HG03095 (cell line): ENCODE measurements at regions not wholly inside any gene's neighbourhood (a gene's known extent, or its start where the extent isn't known, plus 50 kb on each side); places are given as distances from the start of the nearest gene placed in this dataset.
"Not testable (repeated sequence)": the region's sequence is repeated elsewhere in the genome, so short reads cannot be mapped to it uniquely, and the experiment has no call there.

ENCODE experiments used
- ATAC-seq: cut with Tn5 transposase; IDR thresholded peaks from one replicate; pipeline ENCODE4 v1.9.1; 2021; ENCODE audit warnings: moderate library complexity; ENCODE audit not compliant: unreplicated experiment

- no peak for ATAC-seq
Observed at GRCh38 chr6:4341078-4341797, 205.9 kb upstream of the ECI2 start.

GRCh38 chr6:4340544-4340943 is 205.2 kb upstream of the ECI2 start:
- no peak for ATAC-seq

- ATAC-seq = no peak
Observed at GRCh38 chr6:4338884-4339283, 203.5 kb upstream of the ECI2 start.

GRCh38 chr6:4336778-4337442 is 201.5 kb upstream of the ECI2 start:
- ATAC-seq = no peak

- no peak for ATAC-seq
Observed at GRCh38 chr6:4336084-4336483, 200.7 kb upstream of the ECI2 start.

GRCh38 chr6:4334158-4334740 is 198.9 kb upstream of the ECI2 start:
- not testable (repeated sequence) for ATAC-seq

- no peak for ATAC-seq
Observed at GRCh38 chr6:4327841-4328240, 192.5 kb upstream of the ECI2 start.

GRCh38 chr6:4324746-4325145 is 189.4 kb upstream of the ECI2 start:
- no peak for ATAC-seq

GRCh38 chr6:4323322-4323721 is 187.9 kb upstream of the ECI2 start:
- ATAC-seq = no peak

GRCh38 chr6:4322846-4323309 is 187.5 kb upstream of the ECI2 start:
- no peak for ATAC-seq

GRCh38 chr6:4322134-4322845 is 186.9 kb upstream of the ECI2 start:
- no peak for ATAC-seq

- no peak for ATAC-seq
Observed at GRCh38 chr6:4320860-4321259, 185.5 kb upstream of the ECI2 start.

GRCh38 chr6:4319981-4320683 is 184.8 kb upstream of the ECI2 start:
- no peak for ATAC-seq

GRCh38 chr6:4318321-4318720 is 182.9 kb upstream of the ECI2 start:
- no peak for ATAC-seq

GRCh38 chr6:4316867-4317400 is 181.6 kb upstream of the ECI2 start:
- ATAC-seq = no peak

GRCh38 chr6:4314201-4314707 is 178.9 kb upstream of the ECI2 start:
- no peak for ATAC-seq

GRCh38 chr6:4313044-4313686 is 177.8 kb upstream of the ECI2 start:
- no peak for ATAC-seq

- ATAC-seq = no peak
Observed at GRCh38 chr6:4311976-4312860, 176.8 kb upstream of the ECI2 start.

- no peak for ATAC-seq
Observed at GRCh38 chr6:4309540-4309939, 174.2 kb upstream of the ECI2 start.
